SKM-1 treated with dmso at 0.1 percent for 144 hours (cell line): ENCODE measurements at regions not wholly inside any gene's neighbourhood (a gene's known extent, or its start where the extent isn't known, plus 50 kb on each side); places are given as distances from the start of the nearest gene placed in this dataset.
"Not testable (repeated sequence)": the region's sequence is repeated elsewhere in the genome, so short reads cannot be mapped to it uniquely, and the experiment has no call there.

Experiments
- DNase-seq: peaks from one replicate; lab custom pipeline; 2025; ENCODE audit not compliant: unreplicated experiment; lab: John Stamatoyannopoulos, UW

- peak; percentile 35 for DNase-seq
These were observed 179.7 kb downstream of the MREG start for GRCh38 chr2:215833531-215834162.

GRCh38 chr2:215832791-215833190 lies 180.6 kb downstream of the MREG start:
- peak; percentile 51 for DNase-seq

- peak; percentile 30 for DNase-seq
These were observed 181.9 kb downstream of the MREG start for GRCh38 chr2:215831296-215831913.

GRCh38 chr2:215830304-215830703 lies 183.0 kb downstream of the MREG start:
- DNase-seq: no peak

- no peak for DNase-seq
These were observed 184.1 kb downstream of the MREG start for GRCh38 chr2:215829261-215829660.

- peak; percentile 87 for DNase-seq
These were observed 184.7 kb downstream of the MREG start for GRCh38 chr2:215828528-215829184.

- DNase-seq: no peak
These were observed 186.4 kb downstream of the MREG start for GRCh38 chr2:215826838-215827441.

GRCh38 chr2:215826376-215826775 lies 187.0 kb downstream of the MREG start:
- no peak for DNase-seq

- no peak for DNase-seq
These were observed 187.6 kb downstream of the MREG start for GRCh38 chr2:215825707-215826106.

GRCh38 chr2:215821298-215821697 lies 192.1 kb downstream of the MREG start:
- DNase-seq: not testable (repeated sequence)

- not testable (repeated sequence) for DNase-seq
These were observed 193.6 kb downstream of the MREG start for GRCh38 chr2:215819713-215820112.

GRCh38 chr2:215817046-215817445 lies 196.3 kb downstream of the MREG start:
- no peak for DNase-seq

GRCh38 chr2:215816424-215816823 lies 196.9 kb downstream of the MREG start:
- DNase-seq: no peak

GRCh38 chr2:215815960-215816359 lies 197.4 kb downstream of the MREG start:
- no peak for DNase-seq

- DNase-seq: no peak
These were observed 200.4 kb downstream of the MREG start for GRCh38 chr2:215812966-215813365.

GRCh38 chr2:215811409-215812345 lies 201.7 kb downstream of the MREG start:
- DNase-seq: peak; percentile 77

GRCh38 chr2:215811003-215811402 lies 202.3 kb downstream of the MREG start:
- DNase-seq: no peak

- no peak for DNase-seq
These were observed 204.4 kb downstream of the MREG start for GRCh38 chr2:215808996-215809395.

GRCh38 chr2:215808194-215808593 lies 205.2 kb downstream of the MREG start:
- no peak for DNase-seq

- no peak for DNase-seq
These were observed 207.9 kb downstream of the MREG start for GRCh38 chr2:215805493-215805892.

- no peak for DNase-seq
These were observed 210.2 kb downstream of the MREG start for GRCh38 chr2:215803150-215803549.
